Breast epithelium (tissue), 3 donors: ENCODE measurements at regions not wholly inside any gene's neighbourhood (a gene's known extent, or its start where the extent isn't known, plus 50 kb on each side); places are given as distances from the start of the nearest gene placed in this dataset.

Experiments
- POLR2A ChIP-seq: fragments of 450-650 bp; IDR thresholded peaks from one replicate; pipeline ENCODE4 v1.6.1; 2016; ENCODE audit warnings: antibody characterized with exemption, mild to moderate bottlenecking, moderate library complexity
- POLR2AphosphoS5 ChIP-seq, 3 donors: sonication (generic); formaldehyde crosslinking; IDR thresholded peaks; one replicate each; pipeline ENCODE4 v1.6.1; 2017; ENCODE audit warnings: antibody characterized with exemption in 3 of 3
- TF ChIP-seq, protein P1 (sequence below), 3 donors: fragments of 450-650 bp; IDR thresholded peaks; one replicate each; pipeline ENCODE4 v1.5.1; 2016 to 2017; ENCODE audit warnings: antibody characterized with exemption in 3 of 3, mild to moderate bottlenecking in 3 of 3, moderate library complexity in 3 of 3

- no peak for TF ChIP-seq POLR2A
- TF ChIP-seq, protein P1, sequence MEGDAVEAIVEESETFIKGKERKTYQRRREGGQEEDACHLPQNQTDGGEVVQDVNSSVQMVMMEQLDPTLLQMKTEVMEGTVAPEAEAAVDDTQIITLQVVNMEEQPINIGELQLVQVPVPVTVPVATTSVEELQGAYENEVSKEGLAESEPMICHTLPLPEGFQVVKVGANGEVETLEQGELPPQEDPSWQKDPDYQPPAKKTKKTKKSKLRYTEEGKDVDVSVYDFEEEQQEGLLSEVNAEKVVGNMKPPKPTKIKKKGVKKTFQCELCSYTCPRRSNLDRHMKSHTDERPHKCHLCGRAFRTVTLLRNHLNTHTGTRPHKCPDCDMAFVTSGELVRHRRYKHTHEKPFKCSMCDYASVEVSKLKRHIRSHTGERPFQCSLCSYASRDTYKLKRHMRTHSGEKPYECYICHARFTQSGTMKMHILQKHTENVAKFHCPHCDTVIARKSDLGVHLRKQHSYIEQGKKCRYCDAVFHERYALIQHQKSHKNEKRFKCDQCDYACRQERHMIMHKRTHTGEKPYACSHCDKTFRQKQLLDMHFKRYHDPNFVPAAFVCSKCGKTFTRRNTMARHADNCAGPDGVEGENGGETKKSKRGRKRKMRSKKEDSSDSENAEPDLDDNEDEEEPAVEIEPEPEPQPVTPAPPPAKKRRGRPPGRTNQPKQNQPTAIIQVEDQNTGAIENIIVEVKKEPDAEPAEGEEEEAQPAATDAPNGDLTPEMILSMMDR (IDR thresholded peaks at IDR 0.05), result no peak
- TF ChIP-seq POLR2AphosphoS5 (IDR thresholded peaks at IDR 0.05), result no peak
Measured at GRCh38 chr10:111175787-111176186, 99.0 kb downstream of the ADRA2A start.
